NCI-H146 treated with DMSO at 0.1 percent for 48 hours (cell line): ENCODE measurements at regions not wholly inside any gene's neighbourhood (a gene's known extent, or its start where the extent isn't known, plus 50 kb on each side); places are given as distances from the start of the nearest gene placed in this dataset.
A peak's percentile ranks its signal among the peaks of the same experiment; 100 is the strongest.

Experiments
- DNase-seq: peaks from one replicate; lab custom pipeline; 2025; ENCODE audit not compliant: unreplicated experiment; lab: John Stamatoyannopoulos, UW

DNA sequence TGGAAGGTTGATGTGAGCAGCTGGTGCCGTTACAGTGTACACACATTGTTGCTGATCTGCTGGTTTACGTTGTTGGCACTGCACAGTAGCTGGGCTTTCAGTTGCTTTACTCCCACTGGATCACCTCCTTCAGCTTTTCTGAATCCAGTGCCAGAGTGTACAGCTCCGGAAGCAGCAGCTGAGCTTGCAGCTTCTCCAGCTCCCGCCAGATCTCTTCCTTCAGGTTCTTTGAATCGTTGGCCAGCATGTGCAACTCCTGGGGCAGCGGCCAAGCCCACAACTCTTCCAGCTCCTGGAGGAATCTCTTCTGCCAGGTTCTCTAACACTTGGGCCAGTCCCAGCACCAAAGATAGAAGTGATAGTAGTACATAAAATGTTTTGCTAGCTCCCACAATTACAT, 149.7 kb upstream of the RRP15 start:
- DNase-seq = no peak

DNA sequence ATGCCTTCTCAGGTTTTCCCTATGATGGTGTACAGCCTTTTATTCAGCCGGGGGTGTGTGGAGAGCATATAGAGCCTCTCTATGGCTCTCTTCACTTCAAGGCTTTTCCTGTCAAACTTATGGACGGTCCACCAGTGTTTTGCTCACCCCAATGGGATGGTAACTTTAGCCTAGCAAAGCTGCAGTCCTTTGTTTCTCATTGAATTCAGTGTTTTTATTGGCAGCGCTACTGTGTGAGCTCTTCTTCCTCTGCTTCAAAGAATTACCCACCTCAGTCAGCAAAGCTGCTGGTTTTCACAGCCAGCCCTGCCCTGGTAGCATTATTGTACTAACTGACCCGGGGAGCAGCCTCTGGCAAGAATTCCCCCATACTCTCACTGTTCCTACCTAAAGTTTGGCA, 145.3 kb upstream of the RRP15 start:
- no peak for DNase-seq

DNA sequence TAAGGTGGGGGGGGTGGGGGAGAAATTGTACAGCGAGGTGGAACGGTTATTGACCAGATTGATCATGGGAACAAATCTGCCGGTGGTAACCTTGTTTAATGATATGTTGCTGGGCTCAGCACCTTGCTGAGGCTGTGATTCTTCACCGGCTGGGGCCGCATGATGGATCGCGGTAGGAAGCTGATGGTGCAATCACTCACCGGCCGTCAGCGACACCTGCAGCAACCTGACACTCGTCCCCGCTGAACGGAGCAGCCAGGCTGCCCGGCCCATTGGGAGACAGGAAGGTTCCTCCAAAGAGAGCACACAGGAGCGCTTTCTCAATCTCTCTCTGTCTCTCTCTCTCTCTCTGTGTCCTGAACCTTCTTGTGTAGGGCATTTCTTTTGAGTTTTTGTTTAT, 128.5 kb upstream of the RRP15 start:
- DNase-seq = no peak

DNA sequence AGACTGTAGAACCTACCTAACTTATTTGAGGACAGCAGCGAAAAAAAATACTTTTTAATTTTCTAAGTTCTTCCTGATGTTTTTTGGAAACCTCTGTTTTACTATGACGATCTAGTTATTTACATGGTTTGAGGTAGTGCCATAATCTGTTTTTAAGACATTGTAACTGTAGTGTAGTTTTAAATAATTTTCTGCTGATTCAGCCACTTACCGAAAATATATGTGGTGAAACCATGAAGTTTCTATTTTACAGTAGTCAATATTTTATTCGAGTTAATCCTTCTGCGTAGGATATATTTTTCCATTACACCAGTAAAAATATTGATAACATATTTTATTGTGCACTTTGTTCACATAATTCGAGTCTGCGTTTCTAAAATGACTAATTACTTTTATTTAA, 121.7 kb upstream of the RRP15 start:
- no peak for DNase-seq

DNA sequence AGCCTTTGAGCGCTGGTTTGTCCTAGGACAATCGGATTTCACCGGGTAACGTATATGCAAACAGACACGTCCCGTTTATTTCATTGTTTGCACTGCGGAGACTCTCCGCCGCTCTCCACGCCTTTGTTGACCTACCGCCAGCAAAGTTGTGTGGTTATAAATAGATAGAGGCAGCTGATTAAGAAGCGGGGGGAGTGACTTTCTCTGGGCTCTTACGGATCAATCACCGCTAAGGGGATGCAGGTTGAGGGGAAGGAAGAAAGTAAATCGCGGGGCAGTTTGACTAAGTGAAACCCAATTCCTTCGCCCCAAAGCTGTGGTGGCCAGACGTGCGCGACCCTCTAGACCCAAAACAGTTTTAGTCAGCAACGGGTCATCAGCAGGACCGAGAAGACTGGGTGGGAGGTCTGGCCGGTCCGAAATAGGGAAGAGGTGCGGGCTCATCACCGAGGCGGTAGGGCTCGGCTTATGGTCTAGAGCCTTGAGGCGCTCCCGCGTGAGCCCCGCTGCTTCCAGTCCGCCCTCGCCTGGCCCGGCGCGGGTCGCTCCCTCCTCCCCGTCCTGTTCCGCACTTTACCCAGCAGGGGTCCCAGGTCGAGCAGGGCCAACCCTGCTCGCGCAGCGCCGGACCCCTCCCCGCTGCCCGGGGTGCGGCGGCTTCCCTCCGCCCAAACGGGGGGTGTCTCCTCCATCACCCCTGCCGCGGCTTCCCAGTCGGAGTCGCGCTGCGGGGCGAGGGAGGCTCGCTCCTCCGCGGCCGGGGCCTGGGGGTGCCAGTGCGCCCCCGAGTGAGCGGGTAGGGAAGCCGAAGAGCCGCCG, 120.8 kb upstream of the RRP15 start:
- peak; percentile 23 for DNase-seq

DNA sequence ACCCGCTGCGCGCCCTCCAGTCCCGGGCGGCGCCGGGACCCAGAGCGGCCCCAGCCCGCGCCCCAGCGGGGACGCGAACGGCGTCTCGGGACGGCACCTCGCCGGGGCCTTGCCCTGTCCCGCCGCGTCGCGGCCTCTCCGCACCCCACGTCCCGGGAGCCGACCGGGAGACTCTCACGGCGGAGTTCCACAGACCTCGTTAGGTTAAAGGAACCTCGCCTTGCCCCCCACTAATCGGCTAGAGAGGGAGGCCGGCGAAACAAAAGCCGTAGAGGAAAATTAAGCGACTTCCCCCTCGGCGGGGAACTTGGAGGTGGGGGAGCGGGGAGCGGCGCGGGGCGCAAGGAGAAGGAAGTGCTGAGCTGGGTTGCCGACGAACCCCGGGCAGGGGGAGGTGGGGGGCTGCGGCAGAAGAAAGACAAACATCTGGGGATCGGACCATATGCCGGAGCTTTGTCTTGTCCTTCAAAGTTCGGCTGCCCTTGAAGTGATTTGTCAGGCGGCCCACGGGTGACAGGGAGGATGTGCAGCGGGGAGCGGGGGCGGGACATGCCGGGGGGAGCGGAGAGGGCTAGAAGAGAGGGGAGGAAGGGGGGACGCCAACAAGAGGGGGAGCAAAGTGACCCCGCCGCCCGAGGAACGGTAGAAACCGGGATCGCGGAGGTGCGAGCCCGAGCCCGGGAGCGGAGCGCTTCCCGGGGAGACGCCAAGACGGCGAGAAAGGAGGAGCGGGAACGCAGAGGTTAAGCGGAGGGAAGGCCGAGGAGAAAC, 120.0 kb upstream of the RRP15 start:
- DNase-seq = no peak

DNA sequence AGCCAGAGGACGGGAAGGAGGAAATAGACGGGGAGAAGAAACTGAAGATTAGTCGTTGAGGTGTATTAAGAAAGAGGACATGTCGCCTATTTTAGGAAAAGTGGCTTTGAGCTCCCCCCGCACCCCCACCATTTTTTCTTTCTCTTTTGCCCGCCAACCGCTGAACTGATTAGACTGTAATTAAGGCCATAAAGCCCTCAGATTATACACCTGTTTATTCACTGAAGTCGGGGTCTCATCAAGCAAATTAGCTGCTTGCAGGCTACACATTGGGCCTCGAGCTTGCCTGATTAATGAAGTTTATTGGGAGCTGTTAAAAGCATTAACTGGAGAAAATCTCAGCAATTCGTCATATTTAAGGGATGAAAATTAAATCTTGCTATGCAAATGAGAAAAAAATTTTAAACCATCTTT, 119.4 kb upstream of the RRP15 start:
- DNase-seq = no peak

DNA sequence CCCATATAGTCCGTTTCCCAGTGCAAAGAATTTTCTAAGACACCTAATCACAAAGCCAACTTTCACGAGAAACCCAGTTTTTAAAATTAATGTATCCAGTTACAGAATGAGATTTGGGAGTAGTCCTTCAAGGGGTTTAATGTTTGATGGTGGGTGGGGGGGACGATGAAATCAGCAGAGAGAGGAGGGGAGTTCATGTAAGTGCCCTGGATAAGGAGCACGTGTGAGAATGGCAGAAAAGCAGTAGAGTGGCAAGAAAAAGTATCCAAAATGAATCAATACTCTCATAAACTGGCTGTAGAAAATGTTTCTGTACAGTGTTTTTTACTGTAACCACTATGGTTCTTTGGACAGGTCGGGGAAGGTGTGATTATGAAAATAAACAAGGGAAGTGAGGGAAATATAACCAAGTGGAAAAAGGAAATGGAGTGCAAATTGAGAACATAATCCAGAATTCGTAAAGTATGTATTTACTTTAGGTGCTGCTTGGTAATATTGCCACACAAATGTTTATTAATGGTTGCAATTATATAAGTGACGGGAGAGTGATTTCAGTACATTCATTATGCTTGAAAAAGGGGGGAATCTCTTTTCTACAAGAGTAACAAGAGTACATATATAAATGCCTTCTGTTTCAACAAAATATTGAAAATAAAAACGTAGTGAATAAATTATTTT, 118.7 kb upstream of the RRP15 start:
- DNase-seq = no peak

DNA sequence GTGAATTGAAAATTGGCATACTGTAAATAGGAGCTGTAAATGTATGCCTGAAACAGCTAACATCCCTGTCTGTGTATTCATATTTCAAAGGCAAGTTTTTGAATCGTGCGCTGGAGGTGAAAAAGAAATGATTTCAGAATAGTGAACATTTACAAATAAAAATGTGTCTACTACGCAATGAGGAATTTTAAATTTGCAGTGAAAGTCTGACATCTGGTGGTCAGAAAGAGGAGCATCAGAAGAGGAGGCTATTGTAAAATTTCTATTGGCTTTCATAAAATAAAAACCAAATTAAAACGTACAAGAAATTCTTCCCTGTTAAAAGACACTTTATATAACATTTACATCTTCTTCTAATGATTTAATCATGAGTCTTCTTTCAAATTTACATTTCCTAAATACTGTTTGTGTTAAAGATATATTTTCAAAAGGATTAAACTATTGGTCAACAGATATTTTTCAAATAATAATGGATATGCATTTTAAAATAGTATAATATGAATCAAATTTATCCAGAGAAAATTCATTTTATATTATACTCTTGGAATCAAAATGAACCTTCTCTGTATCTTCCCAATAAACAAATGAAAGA, 113.7 kb upstream of the RRP15 start:
- peak; percentile 22 for DNase-seq

DNA sequence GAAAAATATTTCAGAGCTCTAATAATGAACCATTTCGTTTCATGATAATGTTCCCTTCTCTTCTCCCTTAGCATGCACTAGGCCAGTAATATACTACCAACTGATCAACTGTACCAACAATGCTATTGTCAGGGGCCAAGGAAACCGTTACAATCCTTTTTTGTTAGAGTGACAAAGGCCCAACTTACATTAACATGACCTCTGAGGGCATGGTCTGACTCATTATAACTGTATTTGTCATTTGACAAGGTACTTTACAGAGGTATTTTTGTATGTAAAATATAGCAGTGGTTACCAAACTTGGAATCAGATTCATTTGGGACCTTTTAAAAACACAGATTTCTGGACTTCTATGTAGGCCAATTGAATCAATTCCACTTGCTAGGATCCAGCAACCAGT, 102.6 kb upstream of the RRP15 start:
- DNase-seq = no peak

DNA sequence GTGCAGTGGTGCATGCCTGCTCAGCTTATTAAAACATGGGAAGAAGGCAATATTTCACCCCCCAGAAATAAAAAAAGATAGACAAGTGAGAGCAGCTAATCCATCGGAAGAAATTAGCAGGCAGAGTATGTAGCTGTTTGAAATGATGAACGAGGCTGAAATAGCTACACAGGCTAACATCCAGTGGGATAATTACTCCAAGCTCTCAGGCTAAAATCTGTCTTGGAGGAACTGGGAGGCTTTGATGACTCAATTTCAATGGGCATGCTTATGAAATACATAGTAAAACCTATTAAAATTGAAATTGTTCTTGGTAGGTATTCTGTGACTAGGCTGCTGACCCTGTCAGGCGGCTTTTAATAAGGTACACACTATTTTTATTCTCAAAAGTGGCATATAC, 84.1 kb upstream of the RRP15 start:
- no peak for DNase-seq

DNA sequence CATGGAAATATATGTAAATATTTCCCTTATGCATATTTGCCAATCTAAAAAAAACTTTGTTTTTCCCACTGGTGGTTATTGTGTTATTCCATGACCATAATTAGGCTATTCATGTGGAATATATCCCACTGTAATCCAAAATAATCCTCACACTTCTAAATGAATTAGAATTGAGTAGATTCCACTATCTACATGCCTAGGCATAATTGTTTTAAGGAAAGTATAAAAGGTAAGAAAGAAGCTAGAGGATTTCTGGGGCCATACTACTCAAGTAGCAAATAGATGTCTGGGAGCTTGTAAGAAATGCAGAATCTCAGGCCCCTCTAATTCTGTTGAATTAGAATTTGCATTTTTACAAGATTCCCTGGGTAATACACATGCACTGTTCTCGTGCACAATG, 83.5 kb upstream of the RRP15 start:
- no peak for DNase-seq

DNA sequence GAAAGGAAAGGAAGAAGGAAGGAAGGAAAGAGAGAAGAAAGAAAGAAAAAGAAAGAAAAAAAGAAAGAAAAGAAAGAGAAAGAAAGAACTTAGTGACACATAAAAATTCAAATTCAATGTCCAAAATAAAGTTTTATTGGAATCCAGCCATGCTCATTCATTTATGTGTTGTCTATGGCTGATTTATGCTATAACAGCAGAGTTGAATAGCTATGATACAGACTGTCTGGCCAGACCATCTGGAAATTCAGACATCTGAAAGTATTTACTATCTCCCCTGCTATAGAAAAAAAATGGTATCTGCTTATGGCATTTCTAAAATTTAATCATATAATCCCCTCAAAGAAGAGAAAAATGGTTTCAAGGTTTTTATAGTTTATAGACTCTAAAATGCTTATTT, 79.4 kb upstream of the RRP15 start:
- no peak for DNase-seq

DNA sequence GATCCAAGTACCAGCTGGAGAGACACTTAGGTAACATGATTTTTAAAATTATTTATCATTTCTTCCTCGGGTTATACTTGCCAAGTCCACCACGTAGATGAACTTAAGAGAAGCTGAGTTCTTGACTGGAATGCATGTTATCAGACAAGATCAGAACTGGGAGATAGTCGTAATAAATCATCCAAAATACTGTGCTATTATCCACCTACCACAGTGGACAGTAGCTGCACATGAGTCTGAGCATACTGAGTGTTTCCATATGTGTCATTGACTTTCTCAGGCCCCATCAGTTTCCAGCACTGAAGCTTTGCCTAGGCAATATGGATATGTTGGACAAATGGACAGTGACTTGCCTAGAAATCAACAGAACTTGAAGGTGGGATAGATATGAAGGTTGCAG, 77.9 kb upstream of the RRP15 start:
- DNase-seq = no peak

DNA sequence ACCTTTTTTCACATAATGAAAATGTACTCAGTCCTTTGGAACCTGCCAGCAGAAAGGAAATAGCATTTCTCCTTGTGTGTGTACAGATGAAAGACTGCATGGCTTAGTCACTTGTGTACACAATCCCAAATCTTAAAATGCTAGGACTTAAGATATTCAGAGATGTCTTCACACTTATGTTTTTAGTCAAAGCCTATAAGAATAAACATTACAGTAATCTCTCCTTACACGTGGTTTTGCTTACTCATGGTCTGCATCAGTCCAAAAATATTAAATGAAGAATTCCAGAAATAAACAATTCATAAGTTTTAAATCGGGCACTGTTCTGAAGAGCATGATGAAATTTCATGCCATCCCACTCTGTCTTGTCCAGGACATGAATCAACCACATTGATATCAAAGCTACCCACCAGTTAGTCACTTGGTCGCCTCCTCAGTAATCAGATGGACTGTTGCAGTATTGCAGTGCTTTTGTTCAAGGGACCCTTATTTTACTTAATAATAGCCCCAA, 75.7 kb upstream of the RRP15 start:
- DNase-seq = no peak

DNA sequence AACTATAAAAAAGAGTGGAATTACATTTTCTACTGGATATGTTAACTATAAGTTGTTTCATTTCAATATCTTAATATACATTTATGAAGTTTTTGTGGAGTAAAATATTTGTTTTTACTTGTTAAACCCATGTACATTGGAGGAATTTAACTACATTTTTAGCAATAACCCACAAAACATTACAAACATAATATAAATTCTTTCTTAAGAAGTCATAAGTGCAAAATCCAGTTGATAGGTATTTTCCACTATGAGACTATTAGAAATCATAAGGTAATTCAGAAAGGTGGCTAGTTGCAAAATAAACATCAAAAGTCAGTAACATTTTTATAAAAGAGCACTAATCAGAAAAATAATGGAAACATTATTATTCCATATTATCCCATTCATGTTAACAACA, 73.9 kb upstream of the RRP15 start:
- no peak for DNase-seq

DNA sequence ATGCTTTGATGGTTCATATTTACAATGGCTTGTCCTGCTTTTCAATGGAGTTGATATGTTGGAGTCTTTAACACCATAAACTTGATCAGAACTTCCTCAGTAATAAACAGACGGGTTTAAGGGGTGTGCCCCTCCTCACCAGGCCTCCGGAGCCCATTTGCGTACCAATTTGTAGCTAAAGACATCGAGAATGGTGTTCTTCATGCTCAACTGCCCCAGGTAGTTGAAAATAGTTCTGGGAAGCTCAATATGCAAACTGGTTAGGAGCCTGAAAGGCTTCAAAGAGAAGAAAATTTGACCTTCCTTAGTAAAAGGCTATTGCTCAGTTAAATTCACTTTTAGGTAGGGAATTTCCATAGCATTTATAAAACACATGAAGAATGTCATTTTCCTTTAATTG, 68.1 kb upstream of the RRP15 start:
- no peak for DNase-seq

DNA sequence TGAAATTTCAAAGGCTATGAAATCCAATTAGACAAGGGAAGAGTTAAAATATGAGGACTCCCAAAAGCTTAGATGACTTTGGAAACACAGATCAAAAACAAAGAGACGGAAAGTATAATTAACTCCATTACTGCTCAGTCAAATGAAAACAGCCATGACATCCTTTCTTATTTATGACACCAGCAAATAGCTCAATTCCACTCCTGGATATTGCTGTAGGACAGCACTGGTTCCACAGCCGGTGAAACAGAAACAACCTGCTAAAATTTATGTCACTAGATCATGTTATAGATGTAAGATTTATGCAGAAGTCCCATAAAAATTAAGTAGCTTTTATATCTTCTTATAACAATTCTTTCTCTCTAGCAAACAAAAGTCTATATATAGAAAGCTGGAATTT, 65.6 kb upstream of the RRP15 start:
- no peak for DNase-seq

DNA sequence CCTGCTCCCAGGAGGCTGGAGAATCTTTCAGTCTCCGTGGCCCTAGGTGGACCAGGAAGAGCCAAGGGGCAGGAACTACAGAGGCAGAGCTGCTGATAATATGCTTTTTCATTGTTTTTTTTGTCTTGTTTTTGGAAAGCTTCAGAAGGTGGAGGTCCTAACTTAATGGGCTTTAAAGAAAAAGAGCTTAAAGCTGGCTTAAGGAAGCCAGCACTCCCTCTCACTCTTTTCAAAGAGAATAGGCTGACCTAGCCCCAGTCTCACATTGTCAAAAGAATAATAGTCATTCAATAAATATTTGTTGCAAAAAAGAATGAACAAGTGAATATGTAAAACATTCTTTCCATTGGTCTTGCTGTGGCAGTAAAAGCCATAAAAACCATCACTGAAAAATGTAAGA, 61.0 kb upstream of the RRP15 start:
- DNase-seq = no peak

DNA sequence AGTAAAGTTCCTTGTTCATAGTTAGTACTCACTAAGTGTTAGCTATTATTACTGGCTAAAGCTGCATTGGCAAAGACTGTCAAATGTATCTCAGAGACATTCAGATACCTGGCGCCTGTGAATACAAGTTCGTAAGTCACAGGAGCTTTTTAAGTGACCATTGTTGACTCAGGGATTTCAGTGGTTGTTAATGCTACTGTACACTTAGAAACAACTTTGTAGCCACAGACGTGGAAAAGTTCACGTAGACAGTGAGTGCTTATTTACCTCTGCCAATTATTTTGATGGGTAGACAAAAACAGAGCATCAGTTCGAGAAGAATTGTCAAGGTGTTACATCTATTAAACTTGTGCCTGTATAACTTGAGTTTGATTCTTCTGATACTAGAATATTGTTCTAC, 59.1 kb upstream of the RRP15 start:
- no peak for DNase-seq
